ENCODE measurements at regions not wholly inside any gene's neighbourhood (a gene's known extent, or its start where the extent isn't known, plus 50 kb on each side); places are given as distances from the start of the nearest gene placed in this dataset.

DNA sequence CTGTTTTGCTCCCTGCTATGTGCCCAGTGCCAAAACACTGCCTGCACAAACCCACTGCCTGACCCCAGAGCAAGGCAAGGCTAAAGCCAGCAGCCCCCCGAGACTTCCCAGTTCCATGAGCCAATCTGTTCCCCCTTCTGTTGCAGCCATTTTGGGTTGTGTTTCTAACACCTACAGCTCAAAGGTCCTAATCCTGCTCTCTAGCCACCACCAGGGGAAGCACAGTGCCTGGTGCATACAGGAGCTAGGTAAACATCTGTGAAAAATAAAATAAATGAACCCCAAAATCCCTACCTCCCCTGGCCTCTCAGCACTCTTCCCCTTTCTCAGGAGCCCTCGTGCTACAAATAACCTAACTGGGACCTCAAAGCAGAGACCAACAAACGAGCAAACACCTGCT, 190.2 kb downstream of the MATN1 start:
- TF ChIP-seq BHLHE40 (IDR thresholded peaks at IDR 0.05; ENCODE audit: borderline replicate concordance) (no peak), SUZ12 (IDR thresholded peaks at IDR 0.05) (no peak), HDGF (IDR thresholded peaks at IDR 0.05; ENCODE audit: borderline replicate concordance) (no peak), FOXM1 (IDR thresholded peaks at IDR 0.05; ENCODE audit: borderline replicate concordance) (no peak), TARDBP (IDR thresholded peaks at IDR 0.05) (no peak), CTBP1 (IDR thresholded peaks at IDR 0.05; ENCODE audit: borderline replicate concordance) (no peak), SP1 (IDR thresholded peaks at IDR 0.05) (no peak), FOXA1 (IDR thresholded peaks at IDR 0.05) (no peak)
